HepG2 (cell line): ENCODE measurements at regions not wholly inside any gene's neighbourhood (a gene's known extent, or its start where the extent isn't known, plus 50 kb on each side); places are given as distances from the start of the nearest gene placed in this dataset.

ENCODE experiments used
- ATAC-seq: fragments of 200-7000 bp; cut with Tn5 transposase; 3 replicates; pipeline ENCODE4 v1.9.1; 2020; ENCODE audit warnings: mild to moderate bottlenecking, moderate library complexity
- BruUV-seq: library from RNA; stranded (reverse); fragments of 400-500 nt; replicated peaks from 2 replicates; lab custom pipeline; 2021; lab: Mats Ljungman, UMichigan
- CTCF ChIA-PET: fragments of 300-600 bp; formaldehyde crosslinking; extraction: SDS; loops from one replicate; lab custom pipeline; 2021; ENCODE audit warnings: low total read pairs, inconsistent platforms, low intra/inter-chr PET ratio; lab: Yijun Ruan, JAX
- POLR2A ChIA-PET: fragments of 350-600 bp; sonication (Branson Sonifier 250); formaldehyde crosslinking; loops from one replicate; lab custom pipeline; 2020; ENCODE audit warnings: antibody characterized with exemption, inconsistent platforms; lab: Yijun Ruan, JAX
- DNase-seq: peaks from one replicate; pipeline ENCODE4 v3.0.0-alpha.2; 2015; ENCODE audit warnings: low spot score
- FAIRE-seq: peaks from 3 replicates; lab custom pipeline; 2011; peaks lifted over from hg19 to GRCh38; lab: Jason Lieb, UNC
- H2AFZ ChIP-seq: one replicate; pipeline ENCODE4 v1.6.1; 2011; ENCODE audit warnings: low read length, inconsistent platforms
- H3K27ac ChIP-seq: fragments of 300-600 bp; 3 replicates; pipeline ENCODE4 v1.8.0; 2011; ENCODE audit warnings: mixed run types, mild to moderate bottlenecking, mixed read lengths, low read length, inconsistent platforms; ENCODE audit not compliant: insufficient read depth; ENCODE audit errors: extremely low read length
- H3K27me3 ChIP-seq, 2 experiments: fragments of 200-600 bp in 1 of 2; 2 replicates in 1 of 2; 3 replicates in 1 of 2; pipeline versions ENCODE4 v1.6.0 to v1.8.0; 2011; ENCODE audit warnings: low read length in 2 of 2, mild to moderate bottlenecking in 2 of 2, moderate library complexity in 2 of 2, inconsistent platforms in 1 of 2; ENCODE audit not compliant: insufficient read depth in 2 of 2, control insufficient read depth in 1 of 2
- H3K36me3 ChIP-seq, 2 experiments: fragments of 200-600 bp in 1 of 2; replicated peaks in 1 of 2; 2 replicates in 1 of 2; 3 replicates in 1 of 2; pipeline versions ENCODE4 v1.5.1 to v1.8.0; 2011; ENCODE audit warnings: low read length in 2 of 2, inconsistent platforms in 1 of 2; ENCODE audit not compliant: insufficient read depth in 2 of 2, control insufficient read depth in 1 of 2
- H3K4me1 ChIP-seq: 2 replicates; pipeline ENCODE4 v1.5.1; 2012; ENCODE audit warnings: low read length, inconsistent platforms; ENCODE audit not compliant: insufficient read depth
- H3K4me2 ChIP-seq: 2 replicates; pipeline ENCODE4 v1.6.0; 2011; ENCODE audit warnings: low read depth, low read length, inconsistent platforms
- H3K4me3 ChIP-seq, 3 experiments: fragments of 200-600 bp in 1 of 3; sonication (generic), shearing (Covaris generic) in 1 of 3; replicated peaks in 1 of 3; 2 replicates each; pipeline ENCODE4 v1.5.1; 2011 to 2016; ENCODE audit warnings: low read length in 3 of 3, inconsistent platforms in 2 of 3, low read depth in 2 of 3, mild to moderate bottlenecking in 2 of 3, control low read depth in 1 of 3, mixed read lengths in 1 of 3; ENCODE audit not compliant: insufficient read depth in 1 of 3
- H3K79me2 ChIP-seq: one replicate; pipeline ENCODE4 v1.6.1; 2011; ENCODE audit warnings: low read length, inconsistent platforms; ENCODE audit not compliant: insufficient read depth
- H3K9ac ChIP-seq: 2 replicates; pipeline ENCODE4 v1.6.0; 2011; ENCODE audit warnings: mild to moderate bottlenecking, low read depth, low read length, inconsistent platforms; ENCODE audit not compliant: insufficient read depth
- H3K9me3 ChIP-seq: 2 replicates; pipeline ENCODE4 v1.5.1; 2012; ENCODE audit warnings: mild to moderate bottlenecking, low read length
- H4K20me1 ChIP-seq: 2 replicates; pipeline ENCODE4 v1.6.0; 2011; ENCODE audit warnings: inconsistent platforms, mild to moderate bottlenecking, low read length, moderate library complexity; ENCODE audit not compliant: insufficient read depth
- ATF1 ChIP-seq: IDR thresholded peaks from 2 replicates; pipeline ENCODE4 v1.6.1; 2016; ENCODE audit warnings: mild to moderate bottlenecking, control low read depth
- CCAR2 ChIP-seq: fragments of 200-400 bp; formaldehyde crosslinking; optimal IDR thresholded peaks from 2 replicates; pipeline ENCODE3; 2018; ENCODE audit warnings: low read depth, mild to moderate bottlenecking, low read length, moderate library complexity
- CENPX ChIP-seq: sonication (generic); formaldehyde crosslinking; IDR thresholded peaks from 2 replicates; pipeline ENCODE4 v1.9.0; 2021; ENCODE audit warnings: mild to moderate bottlenecking, missing genetic modification reagents, moderate library complexity
- CREM ChIP-seq, 2 experiments: sonication (generic) in 1 of 2; formaldehyde crosslinking in 1 of 2; IDR thresholded peaks; 2 replicates each; pipeline versions ENCODE4 v1.4.0 to v1.6.1; 2016 to 2020; ENCODE audit warnings: antibody characterized with exemption in 1 of 2, mild to moderate bottlenecking in 1 of 2, missing genetic modification reagents in 1 of 2
- FLYWCH1 ChIP-seq: sonication (generic); formaldehyde crosslinking; IDR thresholded peaks from 2 replicates; pipeline ENCODE4 v1.8.1; 2023; ENCODE audit warnings: mild to moderate bottlenecking, missing genetic modification reagents
- FOXK1 ChIP-seq: sonication (generic); formaldehyde crosslinking; IDR thresholded peaks from 2 replicates; pipeline ENCODE4 v1.4.0; 2020; ENCODE audit warnings: low read depth, missing genetic modification reagents, borderline replicate concordance
- HOMEZ ChIP-seq: IDR thresholded peaks from 2 replicates; pipeline ENCODE4 v1.6.1; 2016; ENCODE audit warnings: low read depth
- NFYB ChIP-seq: sonication (generic); formaldehyde crosslinking; IDR thresholded peaks from 2 replicates; pipeline ENCODE4 v1.4.0; 2020; ENCODE audit warnings: missing genetic modification reagents
- RARA ChIP-seq: IDR thresholded peaks from 2 replicates; pipeline ENCODE4 v1.6.1; 2016; ENCODE audit warnings: missing genetic modification reagents, missing compliant biosample characterization
- RBAK ChIP-seq: sonication (generic); formaldehyde crosslinking; IDR thresholded peaks from 2 replicates; pipeline ENCODE4 v1.5.1; 2020; ENCODE audit warnings: mild to moderate bottlenecking, missing genetic modification reagents
- SIX4 ChIP-seq: sonication (generic); formaldehyde crosslinking; IDR thresholded peaks from 2 replicates; pipeline ENCODE4 v1.4.0; 2020; ENCODE audit warnings: missing genetic modification reagents
- SUZ12 ChIP-seq: fragments of 150-350 bp; IDR thresholded peaks from 2 replicates; pipeline ENCODE4 v1.6.1; 2014; ENCODE audit warnings: low read depth, low read length
- TAF1 ChIP-seq: sonication (generic); formaldehyde crosslinking; IDR thresholded peaks from 2 replicates; pipeline ENCODE4 v1.4.0; 2020; ENCODE audit warnings: missing genetic modification reagents
- TCF12 ChIP-seq, 2 experiments: fragments of 450-650 bp in 1 of 2; sonication (generic) in 1 of 2; formaldehyde crosslinking in 1 of 2; IDR thresholded peaks; 2 replicates each; pipeline versions ENCODE4 v1.6.1 to v1.8.0; 2017 to 2022; ENCODE audit warnings: antibody characterized with exemption in 1 of 2, mild to moderate bottlenecking in 1 of 2, missing genetic modification reagents in 1 of 2, moderate library complexity in 1 of 2
- THAP8 ChIP-seq: sonication (generic); formaldehyde crosslinking; IDR thresholded peaks from 2 replicates; pipeline ENCODE4 v1.5.1; 2020; ENCODE audit warnings: missing genetic modification reagents, mild to moderate bottlenecking, borderline replicate concordance
- ZBTB14 ChIP-seq: sonication (generic); formaldehyde crosslinking; IDR thresholded peaks from 2 replicates; pipeline ENCODE4 v1.4.0; 2020; ENCODE audit warnings: missing genetic modification reagents
- ZNF230 ChIP-seq: sonication (generic); formaldehyde crosslinking; IDR thresholded peaks from 2 replicates; pipeline ENCODE4 v1.4.0; 2020; ENCODE audit warnings: mild to moderate bottlenecking, missing genetic modification reagents
- ZNF34 ChIP-seq: sonication (generic); formaldehyde crosslinking; IDR thresholded peaks from 2 replicates; pipeline ENCODE4 v1.4.0; 2020; ENCODE audit warnings: mild to moderate bottlenecking, missing genetic modification reagents, borderline replicate concordance
- ZNF569 ChIP-seq: sonication (generic); formaldehyde crosslinking; IDR thresholded peaks from 2 replicates; pipeline ENCODE4 v1.5.0; 2020; ENCODE audit warnings: mild to moderate bottlenecking, missing genetic modification reagents, moderate library complexity, borderline replicate concordance
- ZNF570 ChIP-seq: sonication (generic); formaldehyde crosslinking; IDR thresholded peaks from 2 replicates; pipeline ENCODE4 v1.4.0; 2020; ENCODE audit warnings: mild to moderate bottlenecking, missing genetic modification reagents, borderline replicate concordance
- WGBS: methylation state at CpG from one replicate; pipeline ENCODE4 v1.1.6; 2017; ENCODE audit warnings: low lambda C conversion rate; 5-methylcytosine and 5-hydroxymethylcytosine counted together
- in situ Hi-C: cut with HindIII; loops from 2 replicates; pipeline ENCODE4 v1.10.0; 2017; ENCODE audit warnings: low pct_unique_long_range_greater_than_20kb; ENCODE audit not compliant: extremely low pct_ligation_motif_present
- intact Hi-C: fragments of 100-400 bp; cut with micrococcal nuclease; formaldehyde crosslinking; loops from one replicate; pipeline ENCODE4 v1.10.0; 2022; ENCODE audit not compliant: unreplicated experiment

GRCh38 chr14:104431929-104432541 lies 147.5 kb upstream of the C14orf180 start:
- no peak overlapping the region for H3K27ac ChIP-seq
- in situ Hi-C loops (no loop called here), intact Hi-C loops (no loop called here)
- DNase-seq = no peak
- no peaks in the 10 kb centered on the region for H3K79me2 ChIP-seq
- no peak for ATAC-seq
- no peak overlapping the region for H3K9ac ChIP-seq
- POLR2A ChIA-PET = no interaction called here
- no peak overlapping the region for H3K4me3 ChIP-seq
- no peaks in the 10 kb centered on the region for H3K4me1 ChIP-seq
- no peak overlapping the region for H3K4me2 ChIP-seq
- H3K36me3 ChIP-seq = no peaks in the 10 kb centered on the region
- WGBS = no CpG with 5 or more reads among the region's 11 CpGs
- no peak for FAIRE-seq
- H4K20me1 ChIP-seq = no peaks in the 10 kb centered on the region
- TF ChIP-seq NFYB (CRISPR knock-in tag) (no peak), CREM (IDR thresholded peaks at IDR 0.05) (no peak), CREM (CRISPR knock-in tag; IDR thresholded peaks at IDR 0.05) (no peak), SUZ12 (no peak), FOXK1 (CRISPR knock-in tag) (no peak), THAP8 (no peak), CENPX (no peak), HOMEZ (CRISPR knock-in tag) (no peak), ZBTB14 (CRISPR knock-in tag) (no peak), FLYWCH1 (CRISPR knock-in tag) (no peak), ZNF570 (CRISPR knock-in tag) (no peak), ZNF34 (CRISPR knock-in tag) (no peak), ATF1 (CRISPR knock-in tag) (no peak), ZNF230 (CRISPR knock-in tag) (no peak), TAF1 (no peak), TCF12 (IDR thresholded peaks at IDR 0.05) (no peak), TCF12 (CRISPR knock-in tag; IDR thresholded peaks at IDR 0.05) (no peak), ZNF569 (no peak), RARA (CRISPR knock-in tag) (no peak), CCAR2 (no peak), SIX4 (no peak), RBAK (CRISPR knock-in tag) (no peak)
- TF ChIP-seq, all 625 proteins: peak for 0
- CTCF ChIA-PET = no interaction called here
- Histone ChIP-seq H3K9me3 (no peaks in the 10 kb centered on the region), H3K27me3 (peaks cover 11 to 26% of the 10 kb centered on the region in 2 experiments; a peak in 4 of 5 replicates), H2AFZ (no peak overlapping the region)
- no TSS peak for BruUV-seq
